IPS-15b (cell line): ENCODE measurements at regions not wholly inside any gene's neighbourhood (a gene's known extent, or its start where the extent isn't known, plus 50 kb on each side); places are given as distances from the start of the nearest gene placed in this dataset.
"Not testable (repeated sequence)": the region's sequence is repeated elsewhere in the genome, so short reads cannot be mapped to it uniquely, and the experiment has no call there.

ENCODE experiments used
- H3K27me3 ChIP-seq: one replicate; pipeline ENCODE4 v1.6.1; 2013; ENCODE audit warnings: low read length; ENCODE audit not compliant: control insufficient read depth, insufficient read depth
- H3K36me3 ChIP-seq: one replicate; pipeline ENCODE4 v1.6.1; 2013; ENCODE audit warnings: low read length; ENCODE audit not compliant: control insufficient read depth, insufficient read depth
- H3K4me1 ChIP-seq: one replicate; pipeline ENCODE4 v1.6.1; 2013; ENCODE audit warnings: mild to moderate bottlenecking, low read length; ENCODE audit not compliant: control insufficient read depth, insufficient read depth
- H3K4me3 ChIP-seq: one replicate; pipeline ENCODE4 v1.5.1; 2013; ENCODE audit warnings: low read depth, low read length
- H3K9ac ChIP-seq: one replicate; pipeline ENCODE4 v1.6.1; 2013; ENCODE audit warnings: low read depth, mild to moderate bottlenecking, low read length
- H3K9me3 ChIP-seq: one replicate; pipeline ENCODE4 v1.6.1; 2013; ENCODE audit warnings: mild to moderate bottlenecking, low read length; ENCODE audit not compliant: control insufficient read depth, insufficient read depth

GRCh38 chr6:57708061-57708460 lies 390.6 kb downstream of the PRIM2 start:
- not testable (repeated sequence) for H3K9me3 ChIP-seq, H3K36me3 ChIP-seq, H3K4me3 ChIP-seq, H3K4me1 ChIP-seq, H3K27me3 ChIP-seq, H3K9ac ChIP-seq

GRCh38 chr6:57722546-57722945 lies 405.1 kb downstream of the PRIM2 start:
- not testable (repeated sequence) for H3K27me3 ChIP-seq, H3K9ac ChIP-seq, H3K9me3 ChIP-seq, H3K36me3 ChIP-seq, H3K4me1 ChIP-seq, H3K4me3 ChIP-seq

- H3K4me1 ChIP-seq, H3K4me3 ChIP-seq, H3K9me3 ChIP-seq, H3K9ac ChIP-seq, H3K27me3 ChIP-seq, H3K36me3 ChIP-seq: not testable (repeated sequence)
Measured at GRCh38 chr6:57723815-57724401, 406.5 kb downstream of the PRIM2 start.

GRCh38 chr6:57729407-57729806 lies 412.0 kb downstream of the PRIM2 start:
- not testable (repeated sequence) for H3K4me1 ChIP-seq, H3K36me3 ChIP-seq, H3K27me3 ChIP-seq

GRCh38 chr6:57730726-57731125 lies 413.3 kb downstream of the PRIM2 start:
- not testable (repeated sequence) for H3K27me3 ChIP-seq, H3K4me1 ChIP-seq, H3K4me3 ChIP-seq

More at GRCh38 chr6:57729407-57729806, 412.0 kb downstream of the PRIM2 start:
- H3K9ac ChIP-seq, H3K4me3 ChIP-seq, H3K9me3 ChIP-seq: not testable (repeated sequence)

GRCh38 chr6:57747716-57748115 lies 430.3 kb downstream of the PRIM2 start:
- not testable (repeated sequence) for H3K4me3 ChIP-seq, H3K27me3 ChIP-seq, H3K9ac ChIP-seq, H3K36me3 ChIP-seq, H3K9me3 ChIP-seq, H3K4me1 ChIP-seq

More at GRCh38 chr6:57730726-57731125, 413.3 kb downstream of the PRIM2 start:
- H3K36me3 ChIP-seq, H3K9ac ChIP-seq, H3K9me3 ChIP-seq: not testable (repeated sequence)

- not testable (repeated sequence) for H3K4me1 ChIP-seq, H3K9ac ChIP-seq, H3K9me3 ChIP-seq, H3K36me3 ChIP-seq, H3K4me3 ChIP-seq, H3K27me3 ChIP-seq
Measured at GRCh38 chr6:57759850-57760249, 442.4 kb downstream of the PRIM2 start.

- H3K9me3 ChIP-seq, H3K4me1 ChIP-seq, H3K36me3 ChIP-seq, H3K9ac ChIP-seq: not testable (repeated sequence)
- Histone ChIP-seq H3K27me3 (peaks cover 22% of the 10 kb centered on the region), H3K4me3 (peak overlapping the region; percentile 55)
Measured at GRCh38 chr6:57792720-57793397, 475.4 kb downstream of the PRIM2 start.

- H3K9me3 ChIP-seq, H3K36me3 ChIP-seq, H3K9ac ChIP-seq, H3K4me1 ChIP-seq: not testable (repeated sequence)
- Histone ChIP-seq H3K27me3 (peaks cover 22% of the 10 kb centered on the region), H3K4me3 (peak overlapping the region; percentile 55)
Measured at GRCh38 chr6:57793398-57793762, 475.9 kb downstream of the PRIM2 start.

- not testable (repeated sequence) for H3K4me1 ChIP-seq, H3K36me3 ChIP-seq, H3K9me3 ChIP-seq, H3K9ac ChIP-seq
- Histone ChIP-seq H3K27me3 (peaks cover 23% of the 10 kb centered on the region), H3K4me3 (peak overlapping the region; percentile 52)
Measured at GRCh38 chr6:57799703-57800479, 482.5 kb downstream of the PRIM2 start.

GRCh38 chr6:57808581-57808980 lies 491.2 kb downstream of the PRIM2 start:
- not testable (repeated sequence) for H3K9ac ChIP-seq, H3K27me3 ChIP-seq, H3K4me1 ChIP-seq, H3K36me3 ChIP-seq, H3K4me3 ChIP-seq, H3K9me3 ChIP-seq

GRCh38 chr6:57809454-57809853 lies 492.0 kb downstream of the PRIM2 start:
- H3K27me3 ChIP-seq, H3K9me3 ChIP-seq, H3K36me3 ChIP-seq, H3K9ac ChIP-seq, H3K4me3 ChIP-seq, H3K4me1 ChIP-seq: not testable (repeated sequence)
